WTC11 (cell line): ENCODE measurements at regions not wholly inside any gene's neighbourhood (a gene's known extent, or its start where the extent isn't known, plus 50 kb on each side); places are given as distances from the start of the nearest gene placed in this dataset.

Experiments
- ATF1 ChIP-seq: sonication (generic); formaldehyde crosslinking; IDR thresholded peaks from 2 replicates; pipeline ENCODE4 v1.8.1; 2023; ENCODE audit warnings: mild to moderate bottlenecking, moderate library complexity, missing genetic modification reagents
- ATF2 ChIP-seq: sonication (generic); formaldehyde crosslinking; IDR thresholded peaks from 2 replicates; pipeline ENCODE4 v1.8.1; 2022; ENCODE audit warnings: low read depth, missing genetic modification reagents, borderline replicate concordance
- CTCF ChIP-seq: fragments of 200-600 bp; IDR thresholded peaks from 2 replicates; pipeline ENCODE4 v1.8.0; 2022; ENCODE audit warnings: antibody characterized with exemption
- E2F4 ChIP-seq: sonication (generic); formaldehyde crosslinking; IDR thresholded peaks from 2 replicates; pipeline ENCODE4 v1.8.1; 2022; ENCODE audit warnings: low read depth, mild to moderate bottlenecking, moderate library complexity, missing genetic modification reagents, borderline replicate concordance
- ESRRA ChIP-seq: sonication (generic); formaldehyde crosslinking; IDR thresholded peaks from 2 replicates; pipeline ENCODE4 v1.8.1; 2022; ENCODE audit warnings: mild to moderate bottlenecking, missing genetic modification reagents, borderline replicate concordance
- JUN ChIP-seq: sonication (generic); formaldehyde crosslinking; IDR thresholded peaks from 2 replicates; pipeline ENCODE4 v1.8.0; 2023; ENCODE audit warnings: mild to moderate bottlenecking, missing genetic modification reagents
- USF1 ChIP-seq: sonication (generic); formaldehyde crosslinking; IDR thresholded peaks from 2 replicates; pipeline ENCODE4 v1.8.0; 2022; ENCODE audit warnings: mild to moderate bottlenecking, missing genetic modification reagents

- no peak for TF ChIP-seq ATF1
- TF ChIP-seq USF1 (CRISPR knock-in tag), result no peak
- TF ChIP-seq CTCF, result no peak
- no peak for TF ChIP-seq E2F4 (CRISPR knock-in tag)
- no peak for TF ChIP-seq JUN (CRISPR knock-in tag)
- TF ChIP-seq ESRRA (CRISPR knock-in tag), result no peak
- no peak for TF ChIP-seq ATF2 (CRISPR knock-in tag)
These were observed 510.2 kb downstream of the KCNT2 start for GRCh38 chr1:196098000-196098399.
